IPS-NIHi7 (cell line): ENCODE measurements at regions not wholly inside any gene's neighbourhood (a gene's known extent, or its start where the extent isn't known, plus 50 kb on each side); places are given as distances from the start of the nearest gene placed in this dataset.
"Not testable (repeated sequence)": the region's sequence is repeated elsewhere in the genome, so short reads cannot be mapped to it uniquely, and the experiment has no call there.

Source experiments
- DNase-seq: peaks from one replicate; pipeline ENCODE4 v3.0.0; 2012; ENCODE audit warnings: mixed read lengths; ENCODE audit errors: extremely low spot score

- no peak for DNase-seq
These were observed 51.2 kb upstream of the PRR5 start for GRCh38 chr22:44650806-44651205.

- DNase-seq: no peak
These were observed 53.0 kb upstream of the PRR5 start for GRCh38 chr22:44648821-44649565.

GRCh38 chr22:44648085-44648820 is 53.8 kb upstream of the PRR5 start:
- DNase-seq: no peak

- no peak for DNase-seq
These were observed 54.9 kb upstream of the PRR5 start for GRCh38 chr22:44647141-44647540.

- no peak for DNase-seq
These were observed 55.3 kb upstream of the PRR5 start for GRCh38 chr22:44646668-44647067.

GRCh38 chr22:44646141-44646540 is 55.9 kb upstream of the PRR5 start:
- DNase-seq: no peak

- no peak for DNase-seq
These were observed 56.5 kb upstream of the PRR5 start for GRCh38 chr22:44645531-44645930.

- DNase-seq: no peak
These were observed 56.9 kb upstream of the PRR5 start for GRCh38 chr22:44645083-44645482.

- DNase-seq: not testable (repeated sequence)
These were observed 58.4 kb upstream of the PRR5 start for GRCh38 chr22:44643526-44644101.

- no peak for DNase-seq
These were observed 59.8 kb upstream of the PRR5 start for GRCh38 chr22:44642096-44642644.

GRCh38 chr22:44640618-44641155 is 61.3 kb upstream of the PRR5 start:
- DNase-seq: peak; percentile 10

GRCh38 chr22:44639891-44640617 is 62.0 kb upstream of the PRR5 start:
- DNase-seq: no peak

- DNase-seq: no peak
These were observed 62.8 kb upstream of the PRR5 start for GRCh38 chr22:44638971-44639760.

GRCh38 chr22:44636502-44637206 is 65.3 kb upstream of the PRR5 start:
- not testable (repeated sequence) for DNase-seq

- not testable (repeated sequence) for DNase-seq
These were observed 66.4 kb upstream of the PRR5 start for GRCh38 chr22:44635567-44635966.

GRCh38 chr22:44634426-44635321 is 67.3 kb upstream of the PRR5 start:
- DNase-seq: no peak

- no peak for DNase-seq
These were observed 68.4 kb upstream of the PRR5 start for GRCh38 chr22:44633647-44634046.

GRCh38 chr22:44632541-44633396 is 69.2 kb upstream of the PRR5 start:
- DNase-seq: no peak
